Activated effector memory CD4-positive, alpha-beta T cell treated with Interleukin-2 at 50 U/mL for 16 hours (primary cell): ENCODE measurements at regions not wholly inside any gene's neighbourhood (a gene's known extent, or its start where the extent isn't known, plus 50 kb on each side); places are given as distances from the start of the nearest gene placed in this dataset.
"Not testable (repeated sequence)": the region's sequence is repeated elsewhere in the genome, so short reads cannot be mapped to it uniquely, and the experiment has no call there.

ENCODE experiments used
- DNase-seq: peaks from one replicate; pipeline ENCODE4 v3.0.0-alpha.2; 2020

DNA sequence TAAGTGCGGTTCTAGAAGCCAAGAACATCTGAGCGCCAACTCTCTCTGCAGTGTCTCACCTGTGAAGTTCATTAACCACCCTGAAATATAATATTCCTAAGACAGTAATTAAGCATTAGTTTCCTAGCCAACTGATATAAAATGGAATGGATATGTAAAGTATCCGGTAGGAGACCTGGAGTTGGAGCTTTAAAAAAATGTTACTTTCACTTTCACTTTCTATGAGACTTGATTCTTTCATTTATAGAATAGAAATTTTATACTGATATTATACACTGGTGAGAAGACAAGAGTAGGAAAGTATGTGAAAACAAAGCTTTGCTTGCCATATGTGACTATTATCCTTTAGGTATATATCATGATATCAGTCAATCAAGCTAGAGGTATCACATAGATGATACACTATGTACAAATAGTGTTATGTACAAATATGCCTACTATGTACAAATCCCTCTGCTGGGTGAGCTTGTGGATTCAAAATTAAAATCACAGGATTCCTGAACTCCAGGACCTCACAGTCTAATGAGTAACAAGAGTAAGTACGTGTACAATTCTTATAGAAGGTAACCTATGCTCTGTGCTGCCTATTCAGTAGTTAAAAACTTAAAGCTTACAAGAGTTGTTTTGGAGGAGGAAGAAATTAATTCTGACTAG, 934.2 kb downstream of the TTLL7 start:
- DNase-seq: no peak

- no peak for DNase-seq
Observed at GRCh38 chr1:83060651-83061390, 938.1 kb downstream of the TTLL7 start.

GRCh38 chr1:83060221-83060620, 938.7 kb downstream of the TTLL7 start:
- DNase-seq: no peak

- DNase-seq: no peak
Observed at GRCh38 chr1:83058327-83058726, 940.6 kb downstream of the TTLL7 start.

DNA sequence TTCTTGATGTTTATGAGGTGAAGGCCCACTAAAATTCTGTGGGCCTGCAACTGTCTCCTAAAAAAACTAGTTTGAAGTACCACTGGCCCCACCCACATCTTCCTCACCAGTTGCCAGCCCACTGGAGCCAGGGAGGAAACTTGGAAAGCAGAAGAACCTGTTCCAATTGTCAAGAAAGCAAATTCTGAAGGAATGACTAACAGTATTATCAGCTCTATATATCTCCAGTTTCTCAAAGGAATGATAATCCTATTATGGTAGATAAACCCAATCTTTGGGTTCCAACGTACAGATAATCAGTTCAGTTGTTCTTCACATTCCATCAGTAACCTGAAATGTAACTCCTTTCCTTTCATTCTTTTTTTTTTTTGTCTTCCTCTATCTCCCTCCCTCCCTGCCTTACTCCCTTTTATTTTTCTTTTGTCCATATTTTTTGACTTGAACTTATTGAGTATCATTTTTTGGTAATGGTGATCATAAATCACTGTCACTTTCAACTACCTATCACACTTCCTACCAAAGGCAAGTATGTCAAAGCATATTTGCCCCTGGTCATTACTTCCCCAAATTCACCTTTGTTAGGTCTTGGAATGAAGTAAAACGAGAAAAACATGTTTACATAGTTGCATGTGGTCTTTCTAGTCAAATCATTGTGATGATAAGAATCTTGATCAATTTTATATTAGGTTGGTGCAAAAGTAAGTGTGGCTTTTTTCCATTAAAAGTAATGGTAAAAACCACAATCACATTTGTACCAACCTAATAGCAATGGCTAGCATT, 943.4 kb downstream of the TTLL7 start:
- DNase-seq: no peak

DNA sequence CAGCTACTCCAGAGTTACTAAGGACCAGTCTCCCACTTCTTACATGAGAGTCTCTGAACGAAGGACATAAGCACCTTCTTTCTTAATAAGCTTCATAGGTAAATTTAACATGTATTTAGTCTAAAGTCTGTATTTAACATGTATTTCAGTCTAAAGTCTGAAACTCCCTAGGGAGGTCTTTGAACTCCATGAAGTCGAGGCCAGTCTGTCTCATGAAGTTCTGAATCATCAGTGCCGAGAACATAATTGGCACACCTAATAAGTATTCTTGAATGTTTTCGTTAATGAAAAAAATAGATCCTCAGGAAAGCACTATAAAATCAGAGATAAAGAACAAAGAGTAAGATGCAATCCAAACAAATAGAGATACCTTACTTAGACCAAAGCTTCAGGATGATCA, 945.5 kb downstream of the TTLL7 start:
- no peak for DNase-seq

DNA sequence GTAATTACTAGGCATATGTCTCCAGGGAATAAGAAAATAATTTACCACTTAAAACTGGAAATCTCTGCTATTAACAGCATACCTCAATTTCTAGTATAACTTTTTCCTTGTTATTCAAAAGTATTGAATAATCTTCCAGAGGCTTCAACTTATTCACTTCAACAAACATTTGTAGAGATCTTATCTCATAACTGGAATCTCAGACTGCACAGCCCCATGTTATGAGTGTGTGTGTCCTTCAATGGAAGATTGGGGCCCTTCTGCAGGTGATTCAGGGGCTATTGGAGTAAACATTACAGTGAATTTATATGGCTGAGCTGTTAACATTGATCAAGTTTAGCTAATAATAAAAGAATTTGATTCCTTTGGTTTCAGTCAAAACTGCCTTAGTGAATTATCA, 946.1 kb downstream of the TTLL7 start:
- DNase-seq: no peak

- not testable (repeated sequence) for DNase-seq
Observed at GRCh38 chr1:83051053-83051452, 947.9 kb downstream of the TTLL7 start.

DNA sequence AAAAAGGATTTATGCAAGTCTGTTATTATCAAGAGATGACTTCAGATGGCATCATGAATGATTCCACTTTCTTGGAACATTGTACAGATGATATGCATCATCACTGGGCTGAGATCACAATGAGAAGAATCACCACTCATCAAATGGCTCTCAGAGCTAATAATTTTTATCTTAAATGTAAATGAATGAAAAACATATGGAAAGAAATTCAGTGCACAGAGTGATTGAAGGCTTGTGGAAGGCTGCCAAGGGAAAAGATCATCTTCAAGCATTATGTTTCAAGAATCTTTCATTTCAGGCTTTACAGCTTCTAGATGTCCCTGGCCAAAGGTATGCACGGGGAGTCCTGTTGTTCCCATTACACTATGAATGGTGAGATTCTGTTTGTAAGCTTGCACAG, 955.7 kb downstream of the TTLL7 start:
- DNase-seq: no peak

GRCh38 chr1:83039091-83039490, 959.8 kb downstream of the TTLL7 start:
- not testable (repeated sequence) for DNase-seq

DNA sequence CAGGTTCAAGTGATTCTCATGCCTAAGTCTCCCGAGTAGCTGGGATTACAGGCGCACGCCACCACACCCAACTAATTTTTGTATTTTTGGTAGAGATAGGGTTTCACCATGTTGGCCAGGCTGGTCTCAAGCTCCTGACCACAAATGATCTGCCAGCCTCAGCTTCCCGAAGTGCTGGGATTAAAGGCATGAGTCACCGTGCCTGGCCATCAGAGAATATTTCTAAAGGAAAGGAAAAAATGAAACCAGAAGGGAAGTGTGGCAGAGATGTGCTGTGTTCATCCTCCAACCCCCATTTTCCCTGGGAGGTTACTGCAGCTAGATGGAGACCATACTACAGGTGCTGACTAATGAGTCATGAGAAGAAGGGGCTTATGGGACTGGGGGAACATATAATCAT, 964.1 kb downstream of the TTLL7 start:
- no peak for DNase-seq

- no peak for DNase-seq
Observed at GRCh38 chr1:83033682-83034081, 965.2 kb downstream of the TTLL7 start.

- DNase-seq: no peak
Observed at GRCh38 chr1:83029916-83030315, 969.0 kb downstream of the TTLL7 start.

DNA sequence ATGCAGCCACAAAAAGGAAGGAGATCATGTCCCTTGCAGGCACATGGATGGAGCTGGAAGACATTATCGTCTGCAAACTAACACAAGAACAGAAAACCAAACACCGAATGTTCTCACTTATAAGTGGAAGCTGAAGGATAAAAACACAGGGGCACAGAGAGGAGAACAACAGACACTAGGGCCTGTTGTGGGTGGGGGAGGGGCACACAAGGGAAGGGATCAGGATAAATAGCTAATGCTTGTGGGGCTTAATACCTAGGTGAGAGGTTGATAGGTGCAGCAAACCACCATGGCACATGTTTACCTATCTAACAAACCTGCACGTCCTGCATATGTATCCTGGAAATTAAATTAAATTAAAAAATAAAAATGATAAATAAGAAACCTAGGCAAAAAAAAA, 969.9 kb downstream of the TTLL7 start:
- DNase-seq: no peak

GRCh38 chr1:83028467-83028866, 970.5 kb downstream of the TTLL7 start:
- no peak for DNase-seq

GRCh38 chr1:83027511-83027910, 971.4 kb downstream of the TTLL7 start:
- no peak for DNase-seq

- no peak for DNase-seq
Observed at GRCh38 chr1:83026745-83027144, 972.2 kb downstream of the TTLL7 start.

DNA sequence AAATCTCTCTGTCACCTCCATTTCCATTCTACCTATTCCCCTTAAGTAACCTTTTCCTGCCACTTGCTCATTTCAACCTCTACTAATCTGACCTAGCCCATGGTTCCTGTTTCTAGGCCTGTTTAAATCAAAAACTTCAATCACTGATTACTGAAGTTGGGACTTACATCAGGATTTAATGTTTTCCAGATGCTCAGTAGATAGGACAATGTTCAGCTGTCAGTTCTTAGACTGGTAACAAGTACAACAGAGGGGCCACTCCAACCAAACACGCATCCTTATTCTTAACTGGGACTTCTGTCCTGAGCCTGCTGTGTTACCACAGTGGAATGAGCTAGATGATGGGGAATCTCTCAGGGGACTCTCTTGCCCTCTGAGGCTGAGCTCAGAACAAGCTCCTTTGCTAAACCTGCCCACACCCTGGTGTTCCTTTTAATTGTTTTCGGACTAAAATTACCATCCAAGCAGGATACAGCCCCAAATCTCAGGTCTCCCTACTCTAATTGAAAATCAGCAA, 974.6 kb downstream of the TTLL7 start:
- DNase-seq: no peak

DNA sequence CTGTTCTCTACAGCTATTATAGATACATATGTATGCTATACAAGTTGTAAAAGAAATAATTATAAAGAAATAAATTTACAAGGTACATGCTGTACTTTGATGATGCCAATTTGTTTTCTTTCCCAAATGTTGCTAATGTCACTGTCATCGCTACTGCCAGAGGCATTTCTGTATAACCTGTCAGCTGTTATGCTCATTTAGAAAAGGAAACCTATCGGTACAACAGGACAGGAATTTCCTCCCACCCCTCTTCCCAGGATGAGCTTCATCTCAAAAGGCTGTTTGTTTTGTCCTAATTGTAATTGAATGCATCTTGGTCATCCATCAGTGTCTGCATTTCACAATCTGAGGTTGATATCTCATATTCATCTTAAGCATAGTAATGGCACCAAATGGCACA, 975.7 kb downstream of the TTLL7 start:
- DNase-seq: no peak

DNA sequence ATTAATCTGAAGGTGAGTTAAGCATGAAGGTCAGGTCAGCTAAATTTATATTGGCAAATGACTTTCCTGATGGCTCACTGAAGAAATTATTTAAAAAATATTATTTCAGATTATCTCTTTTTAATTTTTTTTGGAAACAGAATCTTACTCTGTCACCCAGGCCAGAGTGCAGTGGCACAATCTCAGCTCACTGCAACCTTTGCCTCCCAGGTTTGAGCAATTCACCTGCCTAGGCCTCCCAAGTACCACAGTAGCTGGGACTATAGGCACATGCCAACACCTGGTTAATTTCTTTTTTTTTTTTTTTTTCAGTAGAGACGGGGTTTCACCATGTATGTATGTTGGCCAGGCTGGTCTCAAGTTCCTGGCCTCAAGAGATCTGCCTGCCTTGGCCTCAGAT, 976.7 kb downstream of the TTLL7 start:
- DNase-seq: no peak

DNA sequence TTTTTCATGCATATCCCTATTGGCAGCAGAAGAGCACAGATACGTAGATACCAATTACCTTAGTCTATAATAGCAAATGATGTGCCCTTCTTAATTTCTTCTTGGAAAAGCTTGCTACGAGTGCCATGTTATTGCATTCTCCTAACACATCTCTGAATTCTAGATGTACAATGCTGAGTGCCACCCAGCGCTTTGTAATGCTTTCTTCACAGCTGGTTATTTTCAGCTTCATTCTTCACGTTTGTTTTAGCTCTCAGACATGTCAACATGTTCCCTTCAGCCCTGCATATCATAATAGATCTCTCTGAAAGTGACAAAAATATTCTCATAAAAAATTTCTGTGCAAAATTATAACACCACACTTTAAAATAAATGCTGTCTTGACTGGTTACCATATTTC, 981.2 kb downstream of the TTLL7 start:
- no peak for DNase-seq

DNA sequence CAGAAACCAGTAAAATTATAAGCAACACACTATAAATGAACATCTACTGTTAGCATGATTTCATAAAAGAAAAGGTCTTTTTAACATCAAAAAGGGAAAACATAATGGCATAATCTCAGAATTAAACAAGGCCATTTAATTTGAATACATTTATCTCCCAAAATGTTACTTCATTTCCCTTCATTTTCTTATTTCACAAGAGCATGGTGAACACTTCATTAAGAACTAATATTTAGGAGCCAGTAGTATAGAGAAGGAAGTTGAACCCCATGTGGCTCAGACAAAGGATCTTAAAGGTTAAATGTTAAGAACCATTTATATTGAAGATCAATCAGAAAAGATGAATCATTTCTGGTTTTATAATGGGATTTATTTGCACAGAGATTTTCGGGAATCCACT, 981.7 kb downstream of the TTLL7 start:
- no peak for DNase-seq

DNA sequence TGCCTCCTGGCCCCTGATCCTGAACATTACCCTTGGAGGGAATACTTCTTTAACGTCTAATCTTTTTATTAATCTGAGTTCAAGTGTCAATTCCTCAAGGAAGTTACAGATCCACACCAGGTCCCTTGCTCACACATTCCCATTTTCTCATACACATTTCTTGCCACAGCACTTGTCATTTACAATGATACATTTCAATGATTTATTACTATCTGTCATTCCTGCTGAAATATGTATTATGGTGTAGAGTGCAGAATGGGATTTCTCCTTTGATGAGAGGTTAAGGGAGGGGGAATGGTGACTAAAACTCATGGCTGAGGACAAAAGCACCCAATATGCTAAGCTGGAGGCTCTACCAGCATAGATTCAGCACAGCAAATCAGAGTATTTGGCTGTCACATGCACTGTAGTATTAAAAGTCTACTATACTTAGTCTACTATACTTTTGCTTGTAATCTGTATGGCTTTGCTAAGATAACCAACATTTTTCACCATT, 982.5 kb downstream of the TTLL7 start:
- no peak for DNase-seq

DNA sequence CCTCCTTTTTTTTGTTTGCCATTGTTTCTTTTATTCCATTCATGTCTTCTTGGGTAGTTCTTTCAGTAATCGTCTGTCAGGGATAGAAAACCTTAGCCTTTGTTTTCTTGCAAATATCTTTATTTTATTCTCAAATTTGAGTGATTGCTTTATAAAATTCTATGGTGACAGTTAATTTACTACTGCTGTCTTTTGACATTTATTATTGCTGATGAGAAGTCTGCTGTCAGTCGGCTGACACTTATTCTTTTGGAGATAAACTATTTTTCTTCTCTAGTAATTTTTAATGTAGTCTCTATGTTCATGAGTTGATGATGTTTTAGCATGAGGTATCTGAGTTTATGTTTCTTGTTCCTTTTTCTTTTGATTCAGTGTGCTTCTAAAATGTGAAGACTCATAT, 983.8 kb downstream of the TTLL7 start:
- no peak for DNase-seq
